Fibroblast of villous mesenchyme (primary cell): ENCODE measurements at regions not wholly inside any gene's neighbourhood (a gene's known extent, or its start where the extent isn't known, plus 50 kb on each side); places are given as distances from the start of the nearest gene placed in this dataset.

ENCODE experiments used
- DNase-seq: peaks from one replicate; pipeline ENCODE4 v3.0.0-alpha.2; 2010; ENCODE audit warnings: low read depth
- H3K4me3 ChIP-seq: 2 replicates; pipeline ENCODE4 v1.5.1; 2011; ENCODE audit warnings: low read depth, mild to moderate bottlenecking, low read length
- CTCF ChIP-seq: IDR thresholded peaks from 2 replicates; pipeline ENCODE4 v1.5.1; 2012; ENCODE audit warnings: low read depth, mild to moderate bottlenecking, low read length; ENCODE audit not compliant: insufficient read depth

DNA sequence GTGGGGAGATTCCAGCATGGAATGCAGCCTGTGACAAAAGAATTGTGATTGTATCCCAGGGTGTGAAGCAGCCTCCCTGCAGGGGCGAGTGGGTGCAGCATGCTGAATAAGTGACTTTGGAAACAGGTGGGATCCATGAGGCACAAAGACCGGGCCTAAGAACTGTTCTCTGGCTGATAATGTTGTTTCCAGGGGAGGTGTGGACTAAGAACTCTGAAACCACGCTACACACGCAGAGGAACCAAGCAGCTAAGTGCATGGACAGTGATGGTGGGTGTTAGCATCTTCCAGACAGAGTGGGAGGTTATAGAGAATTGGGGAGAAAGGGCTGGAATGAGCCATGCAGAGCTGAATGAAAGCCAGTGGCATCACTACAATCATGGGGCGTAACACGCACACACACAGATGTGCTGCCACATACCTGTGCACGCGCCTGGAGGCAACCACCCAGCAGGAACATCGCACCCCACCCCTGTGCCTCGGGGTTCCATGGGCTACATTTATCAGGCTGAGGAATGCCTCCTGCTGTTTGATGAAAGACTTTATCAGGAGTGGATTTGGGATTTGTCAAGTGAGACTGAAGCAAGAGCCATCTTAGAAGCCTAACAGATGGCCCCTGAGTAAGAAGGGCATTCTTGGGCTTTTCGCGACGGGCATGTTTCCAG is 424.5 kb upstream of the SALL3 start:
- TF ChIP-seq CTCF: no peak
- no peak overlapping the region for H3K4me3 ChIP-seq
- no peak for DNase-seq

- DNase-seq: no peak
- TF ChIP-seq CTCF: no peak
- H3K4me3 ChIP-seq: no peak overlapping the region
Measured at GRCh38 chr18:78557371-78557770, 422.2 kb upstream of the SALL3 start.

DNA sequence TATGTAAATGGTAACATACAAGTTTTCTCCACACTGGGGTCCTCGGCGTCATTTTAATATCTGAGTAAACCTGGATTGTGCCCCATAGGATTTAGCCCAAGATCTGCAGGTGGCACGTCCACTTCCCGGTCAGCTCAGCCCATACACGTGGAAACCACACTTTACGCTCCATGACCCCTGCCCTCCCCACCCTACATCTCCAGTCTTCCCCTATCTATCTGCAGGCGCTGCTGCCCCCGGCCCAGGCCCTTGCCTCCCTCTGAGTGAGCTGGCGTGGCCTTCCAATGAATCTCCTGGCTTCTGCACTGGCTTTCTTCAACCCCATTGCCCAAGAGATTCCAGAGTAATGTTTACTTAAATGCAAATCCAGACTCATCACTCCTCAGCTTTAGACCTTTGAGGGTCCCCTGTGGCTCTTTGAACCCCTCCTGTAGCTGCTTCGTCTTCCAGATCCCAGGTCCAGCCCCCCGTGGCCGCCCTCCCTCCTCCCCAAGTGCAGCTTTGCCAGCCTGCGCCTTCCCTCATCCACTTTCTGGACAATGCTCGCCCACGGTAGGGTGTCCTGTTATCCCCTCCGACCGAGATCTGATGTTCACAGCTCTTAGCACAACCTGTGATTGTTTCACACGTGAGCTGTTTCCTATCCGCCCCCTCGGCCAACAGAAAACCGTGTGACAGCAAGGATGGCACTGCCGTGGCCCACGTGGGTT is 421.4 kb upstream of the SALL3 start:
- no peak for DNase-seq
- no peak for TF ChIP-seq CTCF
- H3K4me3 ChIP-seq: no peak overlapping the region

- H3K4me3 ChIP-seq: no peak overlapping the region
- no peak for TF ChIP-seq CTCF
- no peak for DNase-seq
Measured at GRCh38 chr18:78558948-78559347, 420.7 kb upstream of the SALL3 start.

GRCh38 chr18:78559584-78559983 is 420.0 kb upstream of the SALL3 start:
- TF ChIP-seq CTCF: no peak
- H3K4me3 ChIP-seq: no peak overlapping the region
- DNase-seq: no peak

GRCh38 chr18:78561757-78562510 is 417.7 kb upstream of the SALL3 start:
- TF ChIP-seq CTCF: no peak
- no peak for DNase-seq
- H3K4me3 ChIP-seq: no peak overlapping the region
